ENCODE measurements at regions not wholly inside any gene's neighbourhood (a gene's known extent, or its start where the extent isn't known, plus 50 kb on each side); places are given as distances from the start of the nearest gene placed in this dataset.

- H3K4me2 ChIP-seq = no peak overlapping the region
- H3K27ac ChIP-seq = no peak overlapping the region
- H3K4me3 ChIP-seq (IDR thresholded peaks at IDR 0.05; ENCODE audit: insufficient read depth, low read depth, low read length) = no peak overlapping the region
- no peak overlapping the region for H3K9ac ChIP-seq
- H2AFZ ChIP-seq (ENCODE audit: low read depth) = no peak overlapping the region
- TF ChIP-seq CTCF (conservative IDR thresholded peaks at IDR 0.05; ENCODE audit: low read depth, low read length) = no peak
- no peaks in the 10 kb centered on the region for H3K4me1 ChIP-seq (ENCODE audit: low read depth, poor library complexity, severe bottlenecking)
- no peaks in the 10 kb centered on the region for H3K79me2 ChIP-seq (ENCODE audit: insufficient read depth, low read depth)
- H3K27me3 ChIP-seq (ENCODE audit: insufficient read depth, low read depth) = no peaks in the 10 kb centered on the region
- no peaks in the 10 kb centered on the region for H4K20me1 ChIP-seq (ENCODE audit: insufficient read depth)
- H3K36me3 ChIP-seq (ENCODE audit: insufficient read depth) = no peaks in the 10 kb centered on the region
Observed at GRCh38 chr3:124084022-124084881, 92.3 kb upstream of the ROPN1 start.

- H3K4me3 ChIP-seq (IDR thresholded peaks at IDR 0.05; ENCODE audit: insufficient read depth, low read depth, low read length) = no peak overlapping the region
- H3K36me3 ChIP-seq (ENCODE audit: insufficient read depth) = no peaks in the 10 kb centered on the region
- no peak overlapping the region for H3K9ac ChIP-seq
- no peaks in the 10 kb centered on the region for H3K27me3 ChIP-seq (ENCODE audit: insufficient read depth, low read depth)
- H2AFZ ChIP-seq (ENCODE audit: low read depth) = no peak overlapping the region
- no peak overlapping the region for H3K27ac ChIP-seq
- H3K79me2 ChIP-seq (ENCODE audit: insufficient read depth, low read depth) = no peaks in the 10 kb centered on the region
- TF ChIP-seq CTCF (conservative IDR thresholded peaks at IDR 0.05; ENCODE audit: low read depth, low read length) = no peak
- H3K4me1 ChIP-seq (ENCODE audit: low read depth, poor library complexity, severe bottlenecking) = no peaks in the 10 kb centered on the region
- H4K20me1 ChIP-seq (ENCODE audit: insufficient read depth) = no peaks in the 10 kb centered on the region
- no peak overlapping the region for H3K4me2 ChIP-seq
Observed at GRCh38 chr3:124088801-124089200, 96.9 kb upstream of the ROPN1 start.

- H3K27ac ChIP-seq = no peak overlapping the region
- H3K4me3 ChIP-seq (IDR thresholded peaks at IDR 0.05; ENCODE audit: insufficient read depth, low read depth, low read length) = no peak overlapping the region
- H4K20me1 ChIP-seq (ENCODE audit: insufficient read depth) = no peaks in the 10 kb centered on the region
- no peak overlapping the region for H2AFZ ChIP-seq (ENCODE audit: low read depth)
- no peak overlapping the region for H3K4me2 ChIP-seq
- H3K79me2 ChIP-seq (ENCODE audit: insufficient read depth, low read depth) = no peaks in the 10 kb centered on the region
- no peaks in the 10 kb centered on the region for H3K27me3 ChIP-seq (ENCODE audit: insufficient read depth, low read depth)
- no peak for TF ChIP-seq CTCF (conservative IDR thresholded peaks at IDR 0.05; ENCODE audit: low read depth, low read length)
- H3K4me1 ChIP-seq (ENCODE audit: low read depth, poor library complexity, severe bottlenecking) = no peaks in the 10 kb centered on the region
- no peak overlapping the region for H3K9ac ChIP-seq
- H3K36me3 ChIP-seq (ENCODE audit: insufficient read depth) = no peaks in the 10 kb centered on the region
Observed at GRCh38 chr3:124089214-124089613, 97.3 kb upstream of the ROPN1 start.

- H3K9ac ChIP-seq = no peak overlapping the region
- no peaks in the 10 kb centered on the region for H3K27me3 ChIP-seq (ENCODE audit: insufficient read depth, low read depth)
- H3K4me1 ChIP-seq (ENCODE audit: low read depth, poor library complexity, severe bottlenecking) = no peaks in the 10 kb centered on the region
- H4K20me1 ChIP-seq (ENCODE audit: insufficient read depth) = no peaks in the 10 kb centered on the region
- H3K4me2 ChIP-seq = no peak overlapping the region
- no peak overlapping the region for H3K4me3 ChIP-seq (IDR thresholded peaks at IDR 0.05; ENCODE audit: insufficient read depth, low read depth, low read length)
- no peak for TF ChIP-seq CTCF (conservative IDR thresholded peaks at IDR 0.05; ENCODE audit: low read depth, low read length)
- H2AFZ ChIP-seq (ENCODE audit: low read depth) = no peak overlapping the region
- H3K36me3 ChIP-seq (ENCODE audit: insufficient read depth) = no peaks in the 10 kb centered on the region
- no peaks in the 10 kb centered on the region for H3K79me2 ChIP-seq (ENCODE audit: insufficient read depth, low read depth)
- H3K27ac ChIP-seq = no peak overlapping the region
Observed at GRCh38 chr3:124091716-124092115, 99.8 kb upstream of the ROPN1 start.

Measured in KMS-11 (cell line).